IPS-15b (cell line): ENCODE measurements at regions not wholly inside any gene's neighbourhood (a gene's known extent, or its start where the extent isn't known, plus 50 kb on each side); places are given as distances from the start of the nearest gene placed in this dataset.

Experiments
- H3K27me3 ChIP-seq: one replicate; pipeline ENCODE4 v1.6.1; 2013; ENCODE audit warnings: low read length; ENCODE audit not compliant: control insufficient read depth, insufficient read depth
- H3K36me3 ChIP-seq: one replicate; pipeline ENCODE4 v1.6.1; 2013; ENCODE audit warnings: low read length; ENCODE audit not compliant: control insufficient read depth, insufficient read depth
- H3K4me1 ChIP-seq: one replicate; pipeline ENCODE4 v1.6.1; 2013; ENCODE audit warnings: mild to moderate bottlenecking, low read length; ENCODE audit not compliant: control insufficient read depth, insufficient read depth
- H3K4me3 ChIP-seq: one replicate; pipeline ENCODE4 v1.5.1; 2013; ENCODE audit warnings: low read depth, low read length
- H3K9ac ChIP-seq: one replicate; pipeline ENCODE4 v1.6.1; 2013; ENCODE audit warnings: low read depth, mild to moderate bottlenecking, low read length
- H3K9me3 ChIP-seq: one replicate; pipeline ENCODE4 v1.6.1; 2013; ENCODE audit warnings: mild to moderate bottlenecking, low read length; ENCODE audit not compliant: control insufficient read depth, insufficient read depth

- H3K36me3 ChIP-seq, result no peaks in the 10 kb centered on the region
- H3K9me3 ChIP-seq, result no peaks in the 10 kb centered on the region
- H3K4me1 ChIP-seq, result no peaks in the 10 kb centered on the region
- no peaks in the 10 kb centered on the region for H3K27me3 ChIP-seq
- no peak overlapping the region for H3K9ac ChIP-seq
- H3K4me3 ChIP-seq, result no peak overlapping the region
These were observed 106.9 kb downstream of the TBC1D30 start for GRCh38 chr12:64931321-64931720.

- Histone ChIP-seq H3K9me3 (no peaks in the 10 kb centered on the region), H3K27me3 (no peaks in the 10 kb centered on the region), H3K36me3 (no peaks in the 10 kb centered on the region), H3K4me3 (no peak overlapping the region), H3K4me1 (no peaks in the 10 kb centered on the region), H3K9ac (no peak overlapping the region)
These were observed 107.5 kb downstream of the TBC1D30 start for GRCh38 chr12:64931981-64932380.

- Histone ChIP-seq H3K9me3 (no peaks in the 10 kb centered on the region), H3K4me1 (no peaks in the 10 kb centered on the region), H3K36me3 (no peaks in the 10 kb centered on the region), H3K4me3 (no peak overlapping the region), H3K9ac (no peak overlapping the region), H3K27me3 (no peaks in the 10 kb centered on the region)
These were observed 109.3 kb downstream of the TBC1D30 start for GRCh38 chr12:64933791-64934190.

GRCh38 chr12:64937452-64937851, 113.0 kb downstream of the TBC1D30 start:
- Histone ChIP-seq H3K9me3 (no peaks in the 10 kb centered on the region), H3K4me1 (no peaks in the 10 kb centered on the region), H3K9ac (no peak overlapping the region), H3K4me3 (no peak overlapping the region), H3K27me3 (no peaks in the 10 kb centered on the region), H3K36me3 (no peaks in the 10 kb centered on the region)

GRCh38 chr12:64938179-64938578, 113.7 kb downstream of the TBC1D30 start:
- Histone ChIP-seq H3K9me3 (no peaks in the 10 kb centered on the region), H3K36me3 (no peaks in the 10 kb centered on the region), H3K4me1 (no peaks in the 10 kb centered on the region), H3K9ac (no peak overlapping the region), H3K4me3 (no peak overlapping the region), H3K27me3 (no peaks in the 10 kb centered on the region)

GRCh38 chr12:64943686-64944085, 119.2 kb downstream of the TBC1D30 start:
- H3K4me3 ChIP-seq, result no peak overlapping the region

GRCh38 chr12:64944966-64945365, 120.5 kb downstream of the TBC1D30 start:
- Histone ChIP-seq H3K27me3 (no peaks in the 10 kb centered on the region), H3K4me3 (no peak overlapping the region), H3K4me1 (no peaks in the 10 kb centered on the region), H3K9me3 (no peaks in the 10 kb centered on the region), H3K36me3 (no peaks in the 10 kb centered on the region), H3K9ac (no peak overlapping the region)

More at GRCh38 chr12:64943686-64944085, 119.2 kb downstream of the TBC1D30 start:
- Histone ChIP-seq H3K9ac (no peak overlapping the region), H3K36me3 (no peaks in the 10 kb centered on the region), H3K9me3 (no peaks in the 10 kb centered on the region), H3K4me1 (no peaks in the 10 kb centered on the region), H3K27me3 (no peaks in the 10 kb centered on the region)

- H3K27me3 ChIP-seq, result no peaks in the 10 kb centered on the region
- no peak overlapping the region for H3K4me3 ChIP-seq
- no peak overlapping the region for H3K9ac ChIP-seq
- H3K4me1 ChIP-seq, result no peaks in the 10 kb centered on the region
- no peaks in the 10 kb centered on the region for H3K36me3 ChIP-seq
- no peaks in the 10 kb centered on the region for H3K9me3 ChIP-seq
These were observed 121.8 kb downstream of the TBC1D30 start for GRCh38 chr12:64946132-64946829.

GRCh38 chr12:64950711-64951298, 126.4 kb downstream of the TBC1D30 start:
- Histone ChIP-seq H3K9ac (no peak overlapping the region), H3K9me3 (no peaks in the 10 kb centered on the region), H3K36me3 (no peaks in the 10 kb centered on the region), H3K27me3 (no peaks in the 10 kb centered on the region), H3K4me1 (no peaks in the 10 kb centered on the region), H3K4me3 (no peak overlapping the region)

GRCh38 chr12:64951944-64952343, 127.5 kb downstream of the TBC1D30 start:
- Histone ChIP-seq H3K4me3 (no peak overlapping the region), H3K36me3 (no peaks in the 10 kb centered on the region), H3K9ac (no peak overlapping the region), H3K27me3 (no peaks in the 10 kb centered on the region), H3K4me1 (no peaks in the 10 kb centered on the region), H3K9me3 (no peaks in the 10 kb centered on the region)

GRCh38 chr12:64955746-64956145, 131.3 kb downstream of the TBC1D30 start:
- Histone ChIP-seq H3K4me1 (no peaks in the 10 kb centered on the region), H3K9me3 (no peaks in the 10 kb centered on the region), H3K9ac (no peak overlapping the region), H3K4me3 (no peak overlapping the region), H3K27me3 (no peaks in the 10 kb centered on the region), H3K36me3 (no peaks in the 10 kb centered on the region)

- no peak overlapping the region for H3K9ac ChIP-seq
- no peaks in the 10 kb centered on the region for H3K36me3 ChIP-seq
- H3K4me3 ChIP-seq, result no peak overlapping the region
These were observed 141.5 kb downstream of the TBC1D30 start for GRCh38 chr12:64965920-64966319.

More at GRCh38 chr12:64965920-64966319, 141.5 kb downstream of the TBC1D30 start:
- no peaks in the 10 kb centered on the region for H3K4me1 ChIP-seq
- H3K9me3 ChIP-seq, result no peaks in the 10 kb centered on the region
- H3K27me3 ChIP-seq, result no peaks in the 10 kb centered on the region
